Germinal center (tissue), 1 donor: ENCODE measurements at regions not wholly inside any gene's neighbourhood (a gene's known extent, or its start where the extent isn't known, plus 50 kb on each side); places are given as distances from the start of the nearest gene placed in this dataset.

ENCODE experiments used
- DNase-seq: peaks from one replicate; pipeline ENCODE4 v3.0.0; 2012; ENCODE audit warnings: mixed read lengths, low spot score

DNA sequence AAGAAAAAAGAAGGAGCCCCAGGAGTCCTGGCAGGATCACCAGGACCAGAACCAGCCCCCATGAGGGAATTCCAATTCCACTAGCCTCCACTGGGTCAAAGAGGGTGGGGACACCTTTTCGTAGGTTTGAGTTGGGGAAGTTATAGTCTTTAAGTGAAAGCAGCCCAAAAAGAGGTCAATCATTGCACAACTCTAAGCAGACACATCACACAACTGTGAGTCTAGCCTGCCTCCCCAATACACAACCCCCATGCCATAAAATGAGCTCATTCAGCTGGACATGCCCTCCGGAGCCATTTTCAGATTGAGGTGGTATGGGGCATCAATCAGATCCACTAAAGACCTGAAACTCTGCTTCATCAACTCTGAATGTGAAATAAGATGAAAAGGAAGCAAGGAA is 179.9 kb downstream of the NPHP4 start:
- no peak for DNase-seq

DNA sequence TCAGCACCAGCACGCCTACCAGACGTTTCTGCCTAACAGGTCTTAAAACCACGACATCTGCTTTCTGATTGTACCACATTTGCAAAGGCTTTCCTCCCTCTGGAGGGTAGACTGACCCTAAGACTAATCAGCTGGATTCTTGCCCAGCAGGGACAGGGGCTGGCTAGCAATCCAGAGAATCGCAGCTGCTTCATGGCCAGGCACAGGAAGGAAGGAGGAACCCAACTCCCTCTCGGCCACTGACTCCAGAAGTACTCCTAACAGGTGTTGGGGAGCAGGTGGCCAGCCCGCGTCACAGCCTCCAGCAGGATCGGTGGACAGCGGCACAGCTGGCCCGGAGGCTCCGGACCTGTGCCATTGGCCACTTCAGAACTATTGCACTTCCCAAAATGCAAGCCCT is 180.8 kb downstream of the NPHP4 start:
- DNase-seq = no peak

- DNase-seq = no peak
These were observed 181.5 kb downstream of the NPHP4 start for GRCh38 chr1:5810553-5811270.

- DNase-seq = no peak
These were observed 182.1 kb downstream of the NPHP4 start for GRCh38 chr1:5810131-5810530.

DNA sequence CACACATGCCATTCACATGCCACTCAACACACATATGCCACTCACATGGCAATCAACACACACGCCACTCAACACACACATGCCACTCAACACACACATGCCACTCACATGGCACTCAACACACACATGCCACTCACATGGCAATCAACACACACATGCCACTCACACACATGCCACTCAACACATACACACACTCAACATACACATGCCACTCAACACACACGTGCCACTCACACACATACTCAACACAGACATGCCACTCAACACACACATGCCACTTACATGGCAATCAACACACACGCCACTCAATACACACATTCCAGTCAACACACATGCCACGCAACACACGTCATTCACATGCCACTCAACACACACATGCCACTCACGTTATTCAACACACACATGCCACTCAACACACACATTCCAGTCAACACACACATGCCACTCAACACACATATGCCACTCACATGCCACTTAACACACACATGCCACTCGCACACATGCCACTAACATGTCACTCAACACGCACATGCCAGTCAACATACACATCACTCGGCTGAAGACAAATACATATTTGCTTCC is 182.9 kb downstream of the NPHP4 start:
- no peak for DNase-seq

- DNase-seq = no peak
These were observed 188.4 kb downstream of the NPHP4 start for GRCh38 chr1:5803851-5804250.

GRCh38 chr1:5802606-5803005 is 189.6 kb downstream of the NPHP4 start:
- DNase-seq = no peak

DNA sequence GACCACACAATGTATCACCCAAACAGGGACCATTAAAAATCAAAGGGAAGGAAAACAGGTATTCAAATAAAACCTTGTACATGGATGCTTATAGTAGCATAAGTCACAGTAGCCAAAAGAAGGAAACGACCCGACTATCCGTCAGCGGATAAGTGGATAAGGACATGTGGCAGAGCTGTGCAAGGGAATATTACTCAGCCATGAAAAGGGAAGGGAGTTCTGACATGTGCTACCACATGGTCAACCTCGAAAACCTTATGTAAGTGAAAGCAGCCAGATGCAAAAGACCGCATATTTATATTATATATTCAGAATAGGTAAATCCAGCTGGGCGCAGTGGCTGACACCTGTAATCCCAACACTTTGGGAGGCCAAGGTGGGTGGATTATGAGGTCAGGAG is 193.3 kb downstream of the NPHP4 start:
- DNase-seq = no peak

DNA sequence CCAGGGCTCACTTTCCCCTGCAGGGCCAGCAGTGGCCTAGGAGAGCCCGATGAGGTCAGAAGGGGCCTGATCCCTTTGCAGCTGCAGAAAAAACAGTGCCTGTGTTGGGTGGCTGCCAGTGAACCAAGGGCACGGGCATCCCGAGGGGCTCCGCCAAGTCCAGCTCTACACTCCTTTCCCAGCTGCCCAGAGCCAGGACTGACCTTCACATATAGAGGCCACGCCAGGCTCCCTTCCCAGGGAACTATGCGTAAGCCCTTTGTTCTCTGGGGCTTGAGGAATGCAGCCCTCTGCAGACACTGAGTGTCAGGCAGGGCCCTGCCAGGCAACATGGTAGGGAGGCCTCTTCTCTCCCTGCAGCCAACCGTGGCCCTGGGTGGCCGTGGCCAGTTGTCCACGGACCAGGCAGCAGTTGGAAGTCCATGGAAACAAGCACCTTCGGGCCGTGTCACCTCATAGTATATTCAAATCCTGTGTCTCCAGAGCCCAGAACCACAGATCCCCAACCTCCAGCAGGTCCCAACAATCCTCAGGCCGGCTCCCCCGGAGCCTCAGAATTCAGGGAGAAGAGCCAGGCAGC is 194.0 kb downstream of the NPHP4 start:
- DNase-seq = no peak

DNA sequence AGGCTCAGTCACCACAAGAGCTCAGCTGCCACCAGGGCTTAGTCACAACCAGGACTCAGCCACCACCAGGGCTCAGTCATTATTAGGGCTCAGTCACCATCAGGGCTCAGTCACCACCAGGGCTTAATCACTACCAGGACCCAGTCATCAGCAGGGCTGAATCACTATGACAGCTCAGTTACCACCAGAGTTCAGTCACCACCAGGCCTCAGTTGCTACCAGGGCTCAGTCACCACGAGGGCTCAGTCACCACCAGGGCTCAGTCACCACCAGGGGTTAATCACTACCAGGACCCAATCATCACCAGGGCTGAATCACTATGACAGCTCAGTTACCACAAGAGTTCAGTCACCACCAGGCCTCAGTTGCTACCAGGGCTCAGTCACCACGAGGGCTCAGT is 196.2 kb downstream of the NPHP4 start:
- no peak for DNase-seq

GRCh38 chr1:5794279-5794678 is 197.9 kb downstream of the NPHP4 start:
- no peak for DNase-seq

DNA sequence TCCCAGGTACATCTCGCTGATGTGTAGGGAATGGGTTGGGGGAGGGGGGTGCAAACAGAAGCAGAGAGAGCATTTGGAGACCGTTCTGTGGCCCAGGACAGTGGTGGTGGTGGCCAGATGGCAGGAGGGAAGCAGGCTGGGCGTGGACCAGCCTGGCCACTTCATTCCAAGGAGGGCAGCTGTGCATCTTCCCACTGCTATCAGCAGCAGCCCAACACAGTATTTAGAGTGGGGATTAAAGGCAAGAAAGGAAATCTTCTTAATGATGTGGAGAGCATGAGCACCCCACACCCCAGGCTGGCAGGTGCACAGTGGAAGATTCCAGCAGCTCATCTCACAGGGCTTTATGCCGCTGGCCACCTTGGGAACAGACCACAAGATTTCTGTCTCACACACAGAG is 198.7 kb downstream of the NPHP4 start:
- DNase-seq = no peak

- no peak for DNase-seq
These were observed 211.1 kb downstream of the NPHP4 start for GRCh38 chr1:5781079-5781478.

DNA sequence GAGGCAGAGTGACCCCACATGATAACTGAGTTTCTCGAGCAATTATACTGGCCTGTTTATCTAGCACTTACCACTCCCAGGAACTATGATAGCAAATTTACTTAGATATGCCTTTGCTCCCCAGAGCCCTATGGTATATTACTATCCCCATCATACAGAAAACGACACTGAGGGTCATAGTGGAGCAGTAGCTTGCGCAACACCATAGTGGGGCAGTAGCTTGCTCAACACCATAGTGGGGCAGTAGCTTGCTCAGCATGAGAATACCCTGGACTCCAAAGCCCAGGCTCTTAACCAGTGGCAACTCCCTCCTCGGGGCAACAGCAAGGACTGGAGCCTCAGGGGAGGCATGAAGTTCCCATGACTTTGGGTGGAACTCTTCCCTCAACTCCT is 211.9 kb downstream of the NPHP4 start:
- no peak for DNase-seq

DNA sequence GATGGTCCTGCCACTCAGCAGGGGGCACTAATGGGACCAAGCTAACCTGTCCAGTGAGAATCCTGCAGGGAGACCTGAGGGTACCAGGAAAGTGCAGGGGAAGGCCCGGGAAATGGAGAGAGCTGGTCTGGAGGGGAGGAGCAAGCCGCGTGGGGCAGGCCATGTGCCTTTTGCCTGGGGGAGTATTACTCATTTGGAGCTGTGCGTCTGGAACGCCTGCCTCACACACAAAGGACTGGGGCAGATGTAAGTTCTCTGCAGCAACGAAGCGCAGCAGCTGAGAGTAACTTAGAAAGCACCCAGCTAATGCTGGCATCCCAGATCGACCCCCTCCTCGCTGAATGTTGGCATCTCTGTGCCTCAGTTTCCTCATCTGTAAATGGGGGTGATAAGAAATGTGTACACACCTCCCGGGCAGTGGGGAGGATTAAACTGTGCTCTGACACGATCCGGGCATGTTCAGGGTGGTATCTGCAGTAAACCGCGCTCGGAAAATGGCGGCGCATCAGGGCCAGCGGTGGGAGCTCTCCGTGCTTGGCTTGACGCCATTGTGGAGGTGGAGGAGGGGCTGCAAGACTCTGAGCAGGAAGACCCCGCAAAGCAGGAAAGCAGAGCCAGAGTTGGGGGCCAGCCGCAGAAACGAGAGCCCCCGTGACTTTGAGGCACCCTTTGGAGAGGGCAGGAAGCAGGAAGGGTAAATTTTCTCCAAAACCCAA is 212.5 kb downstream of the NPHP4 start:
- no peak for DNase-seq

- no peak for DNase-seq
These were observed 216.1 kb downstream of the NPHP4 start for GRCh38 chr1:5776035-5776550.

DNA sequence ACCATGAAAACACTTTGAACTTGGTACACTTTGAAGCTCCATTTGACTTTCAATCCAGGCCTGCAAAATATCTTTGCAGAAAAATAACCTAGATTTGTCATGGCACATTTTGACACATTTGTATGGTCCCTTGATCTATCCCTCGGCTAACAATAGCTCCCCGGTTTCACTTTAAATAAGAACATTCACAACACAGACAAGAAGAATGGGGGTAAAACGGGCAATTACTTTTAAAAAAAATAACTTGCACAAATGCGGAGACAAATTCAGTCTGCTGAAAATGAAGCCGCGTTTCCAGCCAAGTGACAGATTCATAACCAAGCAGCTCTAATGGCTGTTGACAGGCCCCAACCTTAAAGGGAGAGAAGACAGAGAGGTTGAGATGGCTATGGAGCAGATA is 218.2 kb downstream of the NPHP4 start:
- no peak for DNase-seq

DNA sequence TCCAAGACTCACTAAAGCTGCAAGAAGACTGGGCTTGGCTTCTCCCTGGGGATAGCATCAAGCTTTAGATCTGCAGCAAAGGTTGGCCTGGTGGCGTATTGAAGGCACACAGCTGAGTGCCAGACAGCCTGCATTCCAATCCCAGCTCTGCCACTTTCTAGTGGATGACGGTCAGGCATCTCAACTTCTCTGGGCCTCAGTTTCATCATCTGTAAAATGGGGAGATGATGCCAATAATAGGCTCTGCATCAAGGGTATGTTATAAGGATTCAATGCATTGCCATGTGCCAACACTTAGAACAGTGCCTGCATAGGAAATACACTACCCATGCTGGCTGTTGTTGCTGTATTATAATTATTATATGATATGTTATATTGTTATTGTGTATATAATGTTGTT is 220.4 kb downstream of the NPHP4 start:
- DNase-seq = no peak

GRCh38 chr1:5770981-5771765 is 221.1 kb downstream of the NPHP4 start:
- DNase-seq = no peak

DNA sequence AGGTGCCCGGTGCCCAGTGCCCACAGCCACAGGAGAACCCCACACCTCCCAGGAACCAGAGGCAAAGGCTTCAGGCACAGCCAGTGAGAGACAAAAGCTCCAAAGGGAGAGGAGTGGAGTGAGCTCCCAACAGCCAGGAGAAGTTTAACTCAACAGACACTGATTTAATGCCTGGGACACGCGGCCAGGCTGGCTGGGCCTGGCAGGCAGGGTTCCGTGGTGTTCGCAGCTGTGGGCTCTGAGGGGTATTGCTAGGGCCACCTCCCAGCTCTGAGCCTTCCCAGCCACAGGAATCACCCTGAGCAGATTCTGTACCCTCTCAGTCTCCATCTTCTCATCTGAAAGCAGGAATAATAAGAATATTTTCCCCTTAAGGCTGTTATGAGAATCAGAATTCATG is 222.5 kb downstream of the NPHP4 start:
- no peak for DNase-seq

- no peak for DNase-seq
These were observed 223.1 kb downstream of the NPHP4 start for GRCh38 chr1:5769146-5769545.

DNA sequence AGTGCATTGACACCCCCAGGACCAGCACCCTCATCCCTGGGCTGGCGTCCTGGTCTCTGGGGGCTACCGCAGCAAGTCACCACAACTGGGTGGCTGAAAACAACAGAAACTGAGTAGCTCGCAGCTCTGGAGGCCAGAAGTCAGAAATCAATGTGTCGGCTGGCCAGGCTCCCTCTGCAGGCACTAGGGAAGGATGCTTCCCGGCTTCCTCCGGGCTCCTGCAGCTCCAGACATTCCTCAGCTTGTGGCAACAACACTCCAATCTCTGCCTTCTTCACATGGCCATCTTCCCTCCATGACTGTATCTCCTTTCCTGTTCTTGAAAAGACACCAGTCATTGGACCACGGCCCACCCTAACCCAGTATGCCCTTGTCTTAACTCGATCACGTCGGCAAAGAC is 224.2 kb downstream of the NPHP4 start:
- no peak for DNase-seq
